Naive thymus-derived CD4-positive, alpha-beta T cell (primary cell): ENCODE measurements at regions not wholly inside any gene's neighbourhood (a gene's known extent, or its start where the extent isn't known, plus 50 kb on each side); places are given as distances from the start of the nearest gene placed in this dataset.
A peak's percentile ranks its signal among the peaks of the same experiment; 100 is the strongest.
"Not testable (repeated sequence)": the region's sequence is repeated elsewhere in the genome, so short reads cannot be mapped to it uniquely, and the experiment has no call there.

Source experiments
- ATAC-seq: fragments of 150-1000 bp; cut with Tn5 transposase; 2 replicates; pipeline ENCODE4 v1.10.0; 2021; ENCODE audit warnings: mild to moderate bottlenecking, moderate library complexity
- CTCF ChIA-PET: fragments of 350-600 bp; sonication (Branson Sonifier 250); formaldehyde crosslinking; loops from one replicate; lab custom pipeline; 2021; ENCODE audit warnings: antibody characterized with exemption; lab: Charles Lee
- POLR2A ChIA-PET: fragments of 350-600 bp; sonication (Branson Sonifier 250); formaldehyde crosslinking; loops from one replicate; lab custom pipeline; 2021; ENCODE audit warnings: antibody characterized with exemption, inconsistent platforms; lab: Charles Lee
- DNase-seq, 9 donors: peaks; one replicate each; pipeline versions ENCODE4 v3.0.0 to v3.0.0-alpha.2; 2020 to 2022; ENCODE audit warnings: mixed read lengths in 1 of 9
- H3K27ac ChIP-seq: one replicate; pipeline ENCODE4 v1.7.0; 2013; ENCODE audit warnings: mild to moderate bottlenecking, low read depth, low read length, moderate library complexity
- H3K27me3 ChIP-seq, 2 donors: one replicate each; pipeline ENCODE4 v1.7.0; 2013; ENCODE audit warnings: low read length in 2 of 2, mild to moderate bottlenecking in 2 of 2, moderate library complexity in 2 of 2; ENCODE audit not compliant: control insufficient read depth in 2 of 2, insufficient read depth in 2 of 2
- H3K36me3 ChIP-seq, 3 experiments: 1 replicate in 2 of 3; 2 replicates in 1 of 3; pipeline ENCODE4 v1.7.0; 2013; ENCODE audit warnings: low read length in 3 of 3, mild to moderate bottlenecking in 3 of 3, moderate library complexity in 1 of 3; ENCODE audit not compliant: insufficient read depth in 3 of 3, control insufficient read depth in 2 of 3
- H3K4me1 ChIP-seq, 2 donors: one replicate each; pipeline ENCODE4 v1.7.0; 2013; ENCODE audit warnings: low read length in 2 of 2, mild to moderate bottlenecking in 2 of 2, moderate library complexity in 1 of 2; ENCODE audit not compliant: control insufficient read depth in 2 of 2, insufficient read depth in 2 of 2
- H3K4me3 ChIP-seq: 2 replicates; pipeline ENCODE4 v1.7.0; 2013; ENCODE audit warnings: mild to moderate bottlenecking, low read length
- H3K9me3 ChIP-seq, 3 experiments: 1 replicate in 2 of 3; 2 replicates in 1 of 3; pipeline ENCODE4 v1.7.0; 2013; ENCODE audit warnings: low read length in 3 of 3; ENCODE audit not compliant: control insufficient read depth in 2 of 3
- H3K27ac Mint-ChIP-seq, 9 donors: one replicate each; pipeline ENCODE4 v1.8.0; 2020 to 2022; ENCODE audit warnings: mixed read lengths in 9 of 9, mild to moderate bottlenecking in 8 of 9, moderate library complexity in 5 of 9, inconsistent platforms in 2 of 9
- H3K27me3 Mint-ChIP-seq, 5 donors: one replicate each; pipeline ENCODE4 v1.8.0; 2021 to 2022; ENCODE audit warnings: mixed read lengths in 5 of 5, mild to moderate bottlenecking in 1 of 5
- H3K36me3 Mint-ChIP-seq, 5 donors: one replicate each; pipeline ENCODE4 v1.8.0; 2020 to 2022; ENCODE audit warnings: mixed read lengths in 5 of 5, mild to moderate bottlenecking in 3 of 5, inconsistent platforms in 1 of 5
- H3K4me1 Mint-ChIP-seq, 7 donors: one replicate each; pipeline ENCODE4 v1.8.0; 2020 to 2022; ENCODE audit warnings: mixed read lengths in 7 of 7, mild to moderate bottlenecking in 3 of 7, inconsistent platforms in 1 of 7
- H3K4me3 Mint-ChIP-seq, 10 donors: one replicate each; pipeline ENCODE4 v1.8.0; 2020 to 2022; ENCODE audit warnings: mild to moderate bottlenecking in 10 of 10, mixed read lengths in 10 of 10, moderate library complexity in 6 of 10, inconsistent platforms in 2 of 10
- H3K9me3 Mint-ChIP-seq, 11 donors: one replicate each; pipeline ENCODE4 v1.8.0; 2020 to 2022; ENCODE audit warnings: mixed read lengths in 11 of 11, mild to moderate bottlenecking in 4 of 11, inconsistent platforms in 1 of 11, moderate library complexity in 1 of 11
- intact Hi-C, 2 donors: fragments of 100-400 bp; cut with micrococcal nuclease; formaldehyde crosslinking; loops; one replicate each; pipeline ENCODE4 v1.15.1; 2023

DNA sequence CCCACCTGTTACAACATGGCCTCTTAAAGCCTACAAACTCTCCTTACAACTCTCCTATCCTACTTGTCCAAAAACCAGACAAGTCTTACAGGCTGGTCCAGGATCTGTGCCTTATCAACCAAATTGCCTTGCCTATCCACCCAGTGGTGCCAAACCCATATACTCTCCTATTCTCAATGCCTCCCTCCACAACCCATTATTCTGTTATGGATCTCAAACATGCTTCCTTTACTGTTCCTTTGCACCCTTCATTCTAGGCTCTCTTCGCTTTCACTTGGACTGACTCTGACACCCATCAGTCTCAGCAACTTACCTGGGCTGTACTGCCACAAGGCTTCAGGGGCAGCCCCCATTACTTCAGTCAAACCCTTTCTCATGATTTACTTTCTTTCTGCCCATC, 1112.1 kb upstream of the TMEM132C start:
- H3K4me1 ChIP-seq, H3K4me1 Mint-ChIP-seq, intact Hi-C loops: not testable (repeated sequence)

DNA sequence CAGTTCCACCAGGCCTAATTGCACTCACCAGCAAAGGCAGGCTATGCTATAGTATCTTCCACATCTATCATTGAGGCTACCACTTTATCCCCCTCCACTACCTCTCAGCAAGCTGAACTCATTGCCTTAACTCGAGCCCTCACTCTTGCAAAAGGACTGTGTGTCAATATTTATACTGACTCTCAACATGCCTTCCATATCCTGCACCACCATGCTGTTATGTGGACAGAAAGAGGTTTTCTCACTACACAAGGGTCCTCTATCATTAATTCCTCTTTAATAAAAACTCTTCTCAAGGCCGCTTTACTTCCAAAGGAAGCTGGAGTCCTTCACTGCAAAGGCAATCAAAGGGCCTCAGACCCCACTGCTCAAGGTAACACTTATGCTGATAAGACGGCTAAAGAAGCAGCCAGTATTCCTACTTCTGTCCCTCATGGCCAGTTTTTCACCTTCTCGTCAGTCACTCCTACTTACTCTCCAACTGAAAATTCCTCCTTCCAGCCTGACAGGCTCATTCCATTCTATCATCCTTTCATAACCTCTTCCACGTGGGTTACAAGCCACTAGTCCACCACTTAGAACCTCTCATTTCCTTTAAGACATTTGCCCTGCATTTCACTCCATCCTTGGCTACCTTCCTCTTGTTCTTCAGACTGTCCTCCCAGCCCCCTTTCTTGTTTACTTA, 1110.9 kb upstream of the TMEM132C start:
- H3K27me3 Mint-ChIP-seq, CTCF ChIA-PET, H3K4me1 Mint-ChIP-seq: not testable (repeated sequence)

More for the DNA sequence above, 1112.1 kb upstream of the TMEM132C start:
- H3K4me3 Mint-ChIP-seq, POLR2A ChIA-PET, H3K27me3 ChIP-seq, H3K27ac Mint-ChIP-seq, H3K27ac ChIP-seq, H3K36me3 ChIP-seq, H3K4me3 ChIP-seq, ATAC-seq, CTCF ChIA-PET, DNase-seq, H3K27me3 Mint-ChIP-seq, H3K36me3 Mint-ChIP-seq, H3K9me3 Mint-ChIP-seq, H3K9me3 ChIP-seq: not testable (repeated sequence)

DNA sequence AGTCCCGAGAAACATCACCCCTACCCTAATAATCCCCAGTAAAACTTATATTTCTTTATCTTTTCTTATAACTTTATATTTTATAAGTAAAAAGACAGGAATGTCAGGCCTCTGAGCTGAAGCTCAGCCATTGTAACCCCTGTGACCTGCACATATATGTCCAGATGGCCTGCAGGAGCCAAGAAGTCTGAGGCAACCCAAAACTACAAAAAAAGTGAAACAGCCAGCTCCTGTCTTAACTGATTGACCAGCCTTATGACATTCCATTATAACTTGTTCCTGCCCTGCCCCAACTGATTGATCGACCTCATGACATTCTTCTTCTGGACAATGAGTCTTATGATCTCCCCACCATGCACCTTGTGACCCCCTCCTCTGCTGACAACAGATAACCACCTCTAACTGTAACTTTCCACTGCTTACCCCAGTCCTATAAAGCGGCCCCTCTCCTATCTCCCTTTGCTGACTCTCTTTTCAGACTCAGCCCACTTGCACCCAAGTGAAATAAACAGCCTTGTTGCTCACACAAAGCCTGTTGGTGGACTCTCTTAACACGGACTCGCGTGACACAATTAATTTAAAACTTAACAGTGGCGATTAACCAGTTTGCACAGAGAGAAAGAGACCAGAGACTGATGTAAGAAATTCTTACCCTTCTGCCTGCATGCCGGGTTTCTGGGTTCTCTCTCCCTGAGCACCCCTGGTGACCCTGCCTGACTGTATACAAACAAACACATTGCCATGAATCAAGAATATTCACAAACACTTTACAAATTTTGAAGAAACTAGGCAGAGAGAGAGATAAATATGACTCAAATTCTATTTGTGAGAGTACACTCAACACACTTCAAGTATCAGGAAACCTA, 1109.2 kb upstream of the TMEM132C start:
- H3K36me3 Mint-ChIP-seq, H3K4me1 Mint-ChIP-seq: not testable (repeated sequence)

More for the DNA sequence above, 1110.9 kb upstream of the TMEM132C start:
- H3K27ac Mint-ChIP-seq, DNase-seq, H3K4me3 Mint-ChIP-seq, H3K36me3 ChIP-seq, intact Hi-C loops, POLR2A ChIA-PET, H3K9me3 ChIP-seq, H3K27me3 ChIP-seq, H3K9me3 Mint-ChIP-seq, H3K27ac ChIP-seq, H3K36me3 Mint-ChIP-seq, H3K4me1 ChIP-seq, H3K4me3 ChIP-seq, ATAC-seq: not testable (repeated sequence)

DNA sequence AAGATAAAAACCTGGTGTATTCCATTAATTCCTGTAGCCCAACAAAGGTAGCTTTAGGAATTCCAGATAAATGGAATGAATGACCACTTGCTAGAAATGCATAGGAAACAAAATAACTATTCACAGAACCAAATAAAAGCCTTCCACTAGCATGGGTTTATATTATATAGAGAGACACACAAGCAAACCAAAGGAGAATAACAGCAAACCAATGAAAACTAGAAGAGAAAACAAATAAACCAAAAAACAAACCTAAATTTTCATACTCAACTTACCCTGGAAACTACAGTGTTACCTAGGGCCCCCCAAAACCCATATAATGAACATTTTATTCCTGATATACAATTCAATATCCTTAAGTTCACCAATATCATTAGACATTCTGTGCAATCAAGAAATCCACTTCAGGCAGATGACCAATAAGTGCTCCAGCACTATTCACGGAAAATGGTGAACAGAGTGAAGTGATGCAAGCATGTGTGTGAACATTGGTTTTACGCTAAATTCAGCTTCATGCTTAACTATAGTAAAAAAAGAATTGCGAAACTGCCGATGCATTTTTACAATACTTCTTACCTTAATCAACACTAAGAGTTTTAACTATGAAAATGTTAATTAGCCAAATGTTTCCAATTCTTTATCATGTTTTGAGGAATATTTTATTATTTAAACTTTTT, 1108.4 kb upstream of the TMEM132C start:
- DNase-seq (no peak), ATAC-seq (no peak)
- Mint-ChIP-seq H3K27ac (no peak overlapping the region), H3K4me1 (peaks cover 7 to 16% (median 10%) of the 10 kb centered on the region in 7 donors), H3K4me3 (no peak overlapping the region), H3K36me3 (peaks cover 0 to 3% (median 0%) of the 10 kb centered on the region in 5 donors), H3K9me3 (peaks cover 0 to 3% (median 0%) of the 10 kb centered on the region in 11 donors), H3K27me3 (no peaks in the 10 kb centered on the region)
- ChIA-PET POLR2A (interaction anchor here (0.5 kb wide), 1 partner anchor 120 kb away, joined by 3 read pairs; no protein-coding TSS in a partner anchor), CTCF (no interaction called here)
- Histone ChIP-seq H3K36me3 (no peaks in the 10 kb centered on the region), H3K27ac (no peak overlapping the region), H3K27me3 (no peaks in the 10 kb centered on the region), H3K4me1 (peaks cover 9 to 10% of the 10 kb centered on the region in 2 donors), H3K9me3 (no peaks in the 10 kb centered on the region), H3K4me3 (no peak overlapping the region)
- intact Hi-C loops, result no loop called here

More for the DNA sequence above, 1109.2 kb upstream of the TMEM132C start:
- H3K4me1 ChIP-seq, H3K27ac Mint-ChIP-seq, H3K36me3 ChIP-seq, ATAC-seq, POLR2A ChIA-PET, CTCF ChIA-PET, H3K27me3 Mint-ChIP-seq, H3K9me3 ChIP-seq, H3K4me3 Mint-ChIP-seq, H3K4me3 ChIP-seq, H3K27ac ChIP-seq, H3K27me3 ChIP-seq, intact Hi-C loops, DNase-seq, H3K9me3 Mint-ChIP-seq: not testable (repeated sequence)

DNA sequence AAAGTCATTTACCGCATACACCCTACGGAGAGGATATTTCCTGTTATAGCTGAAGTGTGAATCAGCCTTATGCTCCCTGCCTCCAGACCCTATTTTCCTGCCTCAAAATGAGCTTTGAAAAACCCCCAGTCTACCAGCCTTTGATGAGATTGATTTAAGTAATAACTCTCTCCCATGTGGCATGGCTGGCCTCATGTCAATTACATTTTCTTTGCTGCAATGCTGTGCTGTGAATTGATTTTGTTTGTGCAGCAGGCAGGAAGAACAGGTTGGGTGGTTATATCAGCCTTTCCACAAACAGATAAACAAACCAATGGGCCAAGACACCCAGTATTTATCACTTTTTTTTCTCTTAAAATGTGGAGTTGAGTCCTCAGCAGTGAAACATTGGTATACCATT, 1105.5 kb upstream of the TMEM132C start:
- ChIA-PET CTCF (no interaction called here), POLR2A (interaction anchor here (0.5 kb wide), 1 partner anchor 742 kb away, joined by 3 read pairs; no protein-coding TSS in a partner anchor)
- no peak overlapping the region for H3K27ac ChIP-seq
- no peak overlapping the region for H3K4me3 ChIP-seq
- H3K9me3 ChIP-seq, result no peaks in the 10 kb centered on the region
- H3K27me3 Mint-ChIP-seq, result peaks cover 0 to 3% (median 0%) of the 10 kb centered on the region in 5 donors
- ATAC-seq (no peak), DNase-seq (no peak)
- H3K27ac Mint-ChIP-seq, result no peak overlapping the region
- H3K4me3 Mint-ChIP-seq, result no peak overlapping the region
- H3K27me3 ChIP-seq, result no peaks in the 10 kb centered on the region
- no peaks in the 10 kb centered on the region for H3K36me3 ChIP-seq
- intact Hi-C loops, result loop anchor here in 1 of 2 donors (5.0 kb wide), 1 partner anchor 79 kb away; no protein-coding TSS in a partner anchor
- peaks cover 13 to 15% of the 10 kb centered on the region in 2 donors for H3K4me1 ChIP-seq
- H3K4me1 Mint-ChIP-seq, result peaks cover 9 to 27% (median 25%) of the 10 kb centered on the region in 7 donors
- peaks cover 0 to 3% (median 0%) of the 10 kb centered on the region in 11 donors for H3K9me3 Mint-ChIP-seq
- H3K36me3 Mint-ChIP-seq, result peaks cover 0 to 3% (median 0%) of the 10 kb centered on the region in 5 donors

DNA sequence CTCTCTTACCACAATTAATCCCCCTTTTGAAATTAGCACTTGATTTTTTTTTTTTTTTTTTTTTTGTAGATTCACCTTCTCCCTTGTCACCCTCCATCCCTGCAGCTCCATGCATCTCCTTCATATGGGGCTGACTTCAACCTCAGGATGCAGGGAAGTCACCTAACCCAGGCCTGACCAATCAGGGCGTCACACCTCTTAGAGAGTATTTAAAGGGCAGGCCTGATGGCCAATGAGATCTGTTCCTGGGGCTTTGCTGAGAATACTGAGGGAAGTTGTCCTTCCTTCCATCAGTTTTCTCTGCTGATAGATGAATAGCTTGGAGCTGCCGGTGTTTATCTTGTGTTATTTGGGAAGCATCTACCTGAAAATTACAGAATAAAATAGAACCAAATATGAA, 1104.7 kb upstream of the TMEM132C start:
- POLR2A ChIA-PET, result no interaction called here
- peaks cover 0 to 3% (median 0%) of the 10 kb centered on the region in 5 donors for H3K36me3 Mint-ChIP-seq
- CTCF ChIA-PET, result no interaction called here
- DNase-seq (no peak), ATAC-seq (no peak)
- H3K9me3 Mint-ChIP-seq, result peaks cover 0 to 3% (median 0%) of the 10 kb centered on the region in 11 donors
- H3K4me1 Mint-ChIP-seq, result peaks cover 9 to 29% (median 25%) of the 10 kb centered on the region in 7 donors
- Histone ChIP-seq H3K4me3 (no peak overlapping the region), H3K27me3 (no peaks in the 10 kb centered on the region), H3K9me3 (no peaks in the 10 kb centered on the region), H3K36me3 (no peaks in the 10 kb centered on the region), H3K4me1 (peaks cover 13 to 15% of the 10 kb centered on the region in 2 donors), H3K27ac (no peak overlapping the region)
- no peak overlapping the region for H3K4me3 Mint-ChIP-seq
- intact Hi-C loops, result loop anchor here in 1 of 2 donors (5.0 kb wide), 1 partner anchor 80 kb away; no protein-coding TSS in a partner anchor
- peak overlapping the region in 3 of 9 donors; percentile 22 to 84 (median 73) for H3K27ac Mint-ChIP-seq
- H3K27me3 Mint-ChIP-seq, result peaks cover 0 to 8% (median 0%) of the 10 kb centered on the region in 5 donors
